RKO (cell line): ENCODE measurements at regions not wholly inside any gene's neighbourhood (a gene's known extent, or its start where the extent isn't known, plus 50 kb on each side); places are given as distances from the start of the nearest gene placed in this dataset.
"Not testable (repeated sequence)": the region's sequence is repeated elsewhere in the genome, so short reads cannot be mapped to it uniquely, and the experiment has no call there.

ENCODE experiments used
- DNase-seq: peaks from one replicate; pipeline ENCODE4 v3.0.0-alpha.2; 2016; ENCODE audit warnings: low spot score

DNA sequence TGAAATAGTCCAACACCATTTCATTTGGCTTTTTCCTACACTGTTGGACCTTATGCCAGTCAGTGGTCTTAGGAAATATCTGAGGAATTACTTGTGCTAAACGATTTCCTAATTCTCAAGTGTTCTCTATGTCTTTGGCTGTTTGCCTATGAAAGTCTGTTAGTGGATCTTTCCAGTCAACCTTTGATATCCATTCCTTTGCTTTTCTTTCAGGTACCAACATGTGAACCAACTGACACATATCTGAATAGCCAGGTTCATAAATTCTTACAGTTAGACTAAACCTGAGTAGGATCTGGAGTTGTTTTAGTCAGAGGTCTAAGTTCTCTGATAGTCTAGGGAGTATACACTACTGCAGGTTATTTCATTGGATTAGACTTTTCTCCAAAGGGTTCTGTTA, 343.5 kb upstream of the LRRC3B start:
- no peak for DNase-seq

GRCh38 chr3:26280517-26280916, 342.1 kb upstream of the LRRC3B start:
- DNase-seq = peak; percentile 10

DNA sequence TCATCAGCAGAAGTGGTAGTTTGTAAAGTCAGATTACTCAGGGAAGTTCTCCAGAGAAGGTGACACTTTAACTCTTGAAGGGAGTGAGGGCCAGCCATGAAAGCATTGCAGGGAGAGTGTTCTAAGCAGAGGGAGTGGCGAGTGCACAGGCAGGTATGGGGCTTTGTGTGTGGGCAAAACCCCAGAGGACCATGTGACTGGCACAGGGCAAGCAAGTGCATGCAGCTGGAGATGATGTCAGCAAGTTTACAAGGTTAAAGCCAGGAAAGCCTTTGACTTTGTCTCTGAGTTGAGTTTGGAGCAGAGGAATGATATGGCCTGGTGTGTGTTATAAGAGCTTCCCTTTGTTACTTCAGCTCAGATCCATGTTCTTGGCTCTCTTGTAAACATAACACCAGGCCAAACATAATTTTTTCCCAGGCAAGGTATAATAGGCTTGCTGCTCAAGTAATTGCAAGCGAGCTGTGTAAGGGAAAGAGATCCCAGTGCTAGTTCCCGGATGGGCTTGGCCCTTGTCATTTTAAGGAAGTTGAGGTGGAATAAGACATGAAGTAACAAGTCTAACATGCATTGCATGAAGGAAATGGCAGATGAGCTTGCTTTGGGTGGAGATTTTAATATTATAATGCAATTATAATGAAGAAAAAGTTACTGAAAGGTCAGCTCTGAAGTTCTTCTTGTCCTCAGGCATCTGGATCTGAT, 341.1 kb upstream of the LRRC3B start:
- no peak for DNase-seq

DNA sequence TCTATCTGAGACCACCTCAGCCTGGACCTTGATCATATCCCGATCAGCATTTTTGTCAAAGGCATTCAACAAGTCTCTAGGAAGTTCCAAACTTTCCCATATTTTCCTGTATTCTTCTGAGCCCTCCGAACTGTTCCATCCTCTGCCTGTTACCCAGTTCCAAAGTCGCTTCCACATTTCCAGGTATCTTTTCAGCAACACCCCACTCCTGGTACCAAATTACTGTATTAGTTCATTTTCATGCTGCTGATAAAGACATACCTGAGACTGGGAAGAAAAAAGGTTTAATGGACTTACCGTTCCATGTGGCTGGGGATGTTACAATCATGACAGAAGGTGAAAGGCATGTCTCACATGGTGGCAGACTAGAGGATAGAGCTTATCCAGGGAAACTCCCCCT, 338.1 kb upstream of the LRRC3B start:
- DNase-seq = not testable (repeated sequence)

DNA sequence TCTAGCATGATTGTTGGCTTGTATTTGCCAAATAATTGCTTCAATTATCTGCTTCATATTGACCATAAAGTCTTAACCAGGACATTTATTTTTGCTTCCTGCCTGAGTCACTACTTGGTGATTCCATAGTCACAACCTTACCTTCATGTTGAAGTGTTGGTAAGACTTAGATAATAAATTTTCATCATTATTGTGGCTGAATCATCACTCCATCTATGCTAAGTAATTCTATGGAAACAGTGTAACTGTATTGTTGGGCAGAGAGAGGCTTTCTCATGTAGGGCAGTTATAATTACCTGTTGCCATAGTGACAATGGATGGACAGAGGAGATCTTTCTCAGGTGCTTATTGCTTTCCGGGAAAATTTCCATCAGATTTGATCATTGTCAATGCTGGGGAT, 330.7 kb upstream of the LRRC3B start:
- no peak for DNase-seq

- no peak for DNase-seq
These were observed 329.8 kb upstream of the LRRC3B start for GRCh38 chr3:26292780-26293179.

DNA sequence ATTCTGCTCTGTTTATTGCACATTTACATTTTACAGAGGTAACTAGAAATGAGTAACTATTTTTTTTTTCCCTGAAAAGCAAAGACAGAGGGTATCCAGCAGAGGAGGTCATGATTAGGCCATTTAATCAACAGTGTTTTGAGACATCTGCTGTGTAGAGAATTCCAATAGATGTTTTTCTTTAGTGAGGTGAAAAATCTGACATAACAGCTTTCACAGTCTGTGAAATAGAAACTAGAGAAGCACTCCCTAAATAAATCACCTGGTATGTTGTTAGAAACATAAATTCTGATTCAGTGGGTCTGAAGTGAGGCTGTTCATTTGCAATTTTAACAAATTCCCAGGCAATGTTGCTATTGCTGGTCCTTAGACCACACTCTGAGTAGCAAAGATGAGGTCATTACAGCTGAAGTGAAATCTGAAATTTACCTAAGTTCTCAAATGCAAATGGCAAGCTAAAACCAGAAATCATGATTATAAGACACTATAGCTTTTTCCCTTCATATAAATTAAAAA, 329.2 kb upstream of the LRRC3B start:
- DNase-seq = no peak

DNA sequence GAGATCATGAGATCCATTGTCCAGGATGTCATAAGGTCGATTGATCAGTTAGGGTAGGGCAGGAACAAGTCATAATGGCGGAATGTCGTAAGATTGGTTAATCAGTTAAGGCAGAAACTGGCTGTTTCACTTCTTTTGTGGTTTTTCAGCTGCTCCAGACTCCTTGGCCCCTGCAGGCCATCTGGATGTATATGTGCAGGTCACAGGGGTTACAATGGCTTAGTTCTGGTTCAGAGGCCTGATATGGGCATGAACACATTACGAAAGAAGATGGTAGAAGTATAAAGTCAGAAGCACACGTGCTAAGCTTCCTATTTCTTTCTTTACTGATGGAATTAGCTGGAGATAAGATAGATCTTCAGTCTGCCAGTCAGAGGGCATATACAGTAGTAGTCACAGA, 315.4 kb upstream of the LRRC3B start:
- no peak for DNase-seq

DNA sequence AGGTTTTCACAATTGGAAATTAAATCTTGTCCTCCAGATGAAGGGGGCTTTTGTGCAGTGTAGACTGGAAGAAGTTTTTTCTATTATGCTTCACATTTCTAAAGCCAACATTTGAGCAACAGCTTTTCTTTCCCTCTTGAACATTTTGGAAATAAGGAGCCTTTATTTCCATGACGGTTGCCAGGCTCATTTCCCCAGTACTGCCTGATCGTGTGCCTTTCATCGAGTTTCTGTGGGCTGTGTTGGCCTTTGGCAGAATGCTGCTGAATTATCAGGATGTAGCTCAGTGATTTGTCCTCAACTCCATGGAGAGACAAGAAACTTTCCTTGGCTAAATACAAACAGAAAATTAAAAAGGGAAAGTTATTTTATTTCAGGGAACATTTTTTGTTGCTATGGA, 314.8 kb upstream of the LRRC3B start:
- DNase-seq = no peak

- DNase-seq = no peak
These were observed 314.1 kb upstream of the LRRC3B start for GRCh38 chr3:26308454-26308853.

DNA sequence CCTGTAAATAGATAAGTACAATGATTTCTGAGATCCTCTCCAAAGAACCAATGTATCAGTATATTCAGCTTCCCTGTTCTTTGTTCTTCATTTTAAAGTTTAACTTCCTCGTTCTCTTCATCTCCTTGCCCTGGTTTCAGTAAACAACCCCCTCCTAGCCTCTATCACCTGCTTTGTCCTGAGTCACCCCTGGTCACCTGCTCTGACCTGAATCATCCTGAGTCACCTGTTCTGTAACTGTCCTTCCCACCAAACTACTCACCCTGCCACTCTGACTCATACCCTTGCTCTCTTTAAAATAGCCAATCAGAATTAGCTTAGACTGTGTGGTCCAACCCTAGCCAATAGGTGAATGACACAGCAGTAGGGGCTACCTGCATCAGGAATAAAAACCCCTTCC, 313.0 kb upstream of the LRRC3B start:
- peak; percentile 7 for DNase-seq

DNA sequence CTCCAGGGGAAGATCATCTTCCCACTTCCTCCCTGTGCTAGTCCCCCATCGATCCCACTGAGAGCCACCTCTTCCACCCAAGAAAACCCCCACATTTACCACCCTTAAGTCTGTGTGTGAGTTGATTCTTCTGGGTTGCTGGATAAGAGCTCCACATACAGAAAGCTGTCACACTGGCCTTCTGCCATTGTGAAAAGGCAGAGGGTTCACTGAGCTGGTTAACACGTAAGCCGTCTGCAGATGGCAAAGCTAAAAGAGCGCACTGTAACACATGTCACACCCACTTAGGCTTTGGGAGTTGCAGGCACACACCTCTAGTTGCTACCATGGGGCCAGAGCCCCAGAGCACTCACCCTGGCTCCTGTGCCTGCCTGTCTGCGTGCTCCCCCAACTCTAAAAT, 309.8 kb upstream of the LRRC3B start:
- no peak for DNase-seq

- DNase-seq = no peak
These were observed 306.1 kb upstream of the LRRC3B start for GRCh38 chr3:26316472-26316871.

GRCh38 chr3:26323741-26324140, 298.8 kb upstream of the LRRC3B start:
- DNase-seq = not testable (repeated sequence)

- no peak for DNase-seq
These were observed 282.6 kb upstream of the LRRC3B start for GRCh38 chr3:26340001-26340400.

DNA sequence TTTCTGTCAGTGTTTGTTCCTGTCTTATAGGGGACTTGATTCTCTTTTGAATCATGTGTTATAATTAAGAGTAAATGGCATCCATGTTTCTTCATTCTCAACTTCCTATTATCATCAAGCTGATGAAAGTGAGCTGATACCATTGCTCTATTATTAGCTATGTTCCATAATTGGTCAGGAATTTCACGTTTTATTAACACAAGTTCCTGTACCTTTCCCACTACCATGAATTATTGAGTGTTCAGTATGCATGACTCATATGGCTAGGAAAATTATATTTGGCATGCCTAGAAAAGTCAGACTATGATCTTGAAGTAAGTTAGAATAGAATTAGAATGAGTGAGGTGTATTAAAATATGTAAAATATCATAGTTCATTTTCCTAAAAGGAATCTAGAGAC, 278.9 kb upstream of the LRRC3B start:
- no peak for DNase-seq

GRCh38 chr3:26345613-26346012, 277.0 kb upstream of the LRRC3B start:
- DNase-seq = no peak

- DNase-seq = no peak
These were observed 276.1 kb upstream of the LRRC3B start for GRCh38 chr3:26346497-26346896.

DNA sequence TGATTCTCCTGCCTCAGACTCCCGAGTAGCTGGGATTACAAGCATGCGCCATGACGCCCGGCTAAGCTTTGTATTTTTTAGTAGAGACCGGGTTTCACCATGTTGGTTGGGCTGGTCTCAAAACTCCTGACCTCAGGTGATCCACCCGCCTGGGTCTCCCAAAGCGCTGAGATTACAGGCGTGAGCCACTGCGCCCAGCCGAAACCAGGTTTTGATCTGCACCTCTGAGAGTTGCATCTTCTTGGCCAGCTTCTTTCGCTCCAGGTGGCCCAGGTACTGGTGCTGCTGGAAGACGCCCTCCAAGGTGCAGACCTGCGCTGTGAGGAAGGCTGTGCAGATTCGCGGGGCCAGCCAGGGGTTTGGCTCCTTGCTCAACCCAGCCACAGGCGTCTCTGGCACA, 275.4 kb upstream of the LRRC3B start:
- DNase-seq = no peak

- peak; percentile 5 for DNase-seq
These were observed 271.7 kb upstream of the LRRC3B start for GRCh38 chr3:26350853-26351252.

- no peak for DNase-seq
These were observed 269.5 kb upstream of the LRRC3B start for GRCh38 chr3:26353097-26353496.

- DNase-seq = no peak
These were observed 264.2 kb upstream of the LRRC3B start for GRCh38 chr3:26358405-26358804.

- peak; percentile 3 for DNase-seq
These were observed 256.9 kb upstream of the LRRC3B start for GRCh38 chr3:26365706-26366105.

DNA sequence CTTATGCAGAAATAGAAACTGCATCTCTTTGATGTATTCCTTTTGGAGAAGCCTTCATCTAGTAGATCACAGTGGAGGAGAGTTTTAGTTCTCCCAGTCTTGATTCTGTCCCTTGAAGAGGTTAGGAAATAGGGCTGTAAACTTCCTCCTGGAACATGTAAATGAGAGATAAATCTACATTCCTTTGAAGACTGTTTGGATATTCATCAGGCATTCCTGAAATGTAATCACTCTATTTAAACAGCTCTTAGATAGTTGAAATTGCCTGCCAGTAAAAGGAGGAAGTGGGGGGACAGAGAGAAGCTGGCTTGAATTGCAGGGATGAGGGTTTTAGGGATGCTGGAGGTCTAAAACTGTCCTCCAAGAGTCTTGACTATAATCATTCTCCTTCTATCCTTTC, 254.3 kb upstream of the LRRC3B start:
- no peak for DNase-seq
